Activated T-helper 2 cell treated with anti-CD3 and anti-CD28 coated beads, Interferon-gamma antibody, Interleukin-2, Interleukin-4, amounts not matched to agents 10 μg/mL and 5 μg/mL and 100 μg/mL, durations not matched to agents 14 hours and 24 hours and 36 hours (primary cell): ENCODE measurements at regions not wholly inside any gene's neighbourhood (a gene's known extent, or its start where the extent isn't known, plus 50 kb on each side); places are given as distances from the start of the nearest gene placed in this dataset.

Experiments
- DNase-seq: peaks from one replicate; pipeline ENCODE4 v3.0.0; 2021; ENCODE audit warnings: low spot score
- H3K27ac Mint-ChIP-seq: one replicate; pipeline ENCODE4 v1.8.0; 2021; ENCODE audit warnings: mixed read lengths
- H3K27me3 Mint-ChIP-seq: one replicate; pipeline ENCODE4 v1.8.0; 2021; ENCODE audit warnings: low read depth, mixed read lengths
- H3K36me3 Mint-ChIP-seq: one replicate; pipeline ENCODE4 v1.8.0; 2021; ENCODE audit warnings: low read depth, mixed read lengths
- H3K4me1 Mint-ChIP-seq: one replicate; pipeline ENCODE4 v1.8.0; 2021; ENCODE audit warnings: low read depth, mixed read lengths
- H3K4me3 Mint-ChIP-seq: one replicate; pipeline ENCODE4 v1.8.0; 2021; ENCODE audit warnings: low read depth, mild to moderate bottlenecking, moderate library complexity, mixed read lengths
- H3K9me3 Mint-ChIP-seq: one replicate; pipeline ENCODE4 v1.8.0; 2021; ENCODE audit warnings: mixed read lengths
- intact Hi-C: fragments of 100-400 bp; cut with micrococcal nuclease; formaldehyde crosslinking; loops from one replicate; pipeline ENCODE4 v1.15.1; 2023

- peaks cover 48% of the 10 kb centered on the region for H3K9me3 Mint-ChIP-seq
- no peak overlapping the region for H3K4me3 Mint-ChIP-seq
- no peak for DNase-seq
- no peaks in the 10 kb centered on the region for H3K36me3 Mint-ChIP-seq
- H3K4me1 Mint-ChIP-seq = no peaks in the 10 kb centered on the region
- no peak overlapping the region for H3K27ac Mint-ChIP-seq
- intact Hi-C loops = no loop called here
- H3K27me3 Mint-ChIP-seq = no peaks in the 10 kb centered on the region
These were observed 212.5 kb downstream of the UBE3A start for GRCh38 chr15:25226360-25226759.

DNA sequence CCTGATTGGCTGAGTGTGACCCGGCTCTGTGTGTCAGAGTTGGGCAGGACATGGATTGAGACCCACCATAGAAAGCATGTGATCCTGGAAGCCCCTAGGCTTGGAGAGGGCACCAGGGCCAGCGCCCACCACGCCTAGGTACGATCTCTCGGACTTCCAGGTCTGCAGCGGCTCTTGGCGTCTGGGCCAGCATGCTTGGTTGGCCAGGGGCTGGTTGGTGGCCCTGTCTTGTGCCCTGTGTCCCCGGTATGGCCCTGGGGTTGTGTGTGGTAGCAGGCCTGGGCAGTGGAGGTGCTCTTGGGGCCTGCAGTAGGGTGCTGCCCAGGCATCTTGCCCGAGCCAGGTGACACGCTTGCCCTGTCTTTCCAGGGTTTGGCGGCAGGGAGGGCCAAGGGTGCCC is 210.6 kb downstream of the UBE3A start:
- no peak for DNase-seq
- Mint-ChIP-seq H3K27me3 (no peaks in the 10 kb centered on the region), H3K4me1 (no peaks in the 10 kb centered on the region)

DNA sequence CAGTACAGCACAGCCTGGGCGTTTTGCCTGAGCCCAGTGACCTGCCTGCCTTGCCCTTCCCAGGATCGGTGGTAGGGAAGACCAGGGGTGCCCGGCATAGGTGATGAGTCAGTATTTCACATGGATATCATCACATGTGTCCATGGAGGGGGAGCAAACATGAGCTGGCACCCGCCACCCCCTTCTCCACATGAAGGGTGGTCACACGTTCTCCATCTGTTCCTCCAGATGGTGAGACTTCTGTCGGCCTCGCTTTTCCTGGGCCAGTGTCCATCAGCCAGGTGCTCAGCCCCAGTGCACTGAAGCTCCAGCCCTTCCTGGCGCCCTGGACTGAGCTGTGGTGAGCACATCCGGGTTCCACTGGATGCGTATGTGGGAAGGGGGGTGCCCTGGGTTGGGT is 208.4 kb downstream of the UBE3A start:
- Mint-ChIP-seq H3K36me3 (no peaks in the 10 kb centered on the region), H3K27ac (no peak overlapping the region), H3K4me1 (no peaks in the 10 kb centered on the region), H3K27me3 (no peaks in the 10 kb centered on the region), H3K4me3 (no peak overlapping the region), H3K9me3 (peaks cover 37% of the 10 kb centered on the region)
- intact Hi-C loops = no loop called here
- DNase-seq = no peak

More for the DNA sequence above, 210.6 kb downstream of the UBE3A start:
- no peaks in the 10 kb centered on the region for H3K36me3 Mint-ChIP-seq
- no peak overlapping the region for H3K27ac Mint-ChIP-seq
- H3K9me3 Mint-ChIP-seq = peaks cover 50% of the 10 kb centered on the region
- no peak overlapping the region for H3K4me3 Mint-ChIP-seq
- intact Hi-C loops = no loop called here

DNA sequence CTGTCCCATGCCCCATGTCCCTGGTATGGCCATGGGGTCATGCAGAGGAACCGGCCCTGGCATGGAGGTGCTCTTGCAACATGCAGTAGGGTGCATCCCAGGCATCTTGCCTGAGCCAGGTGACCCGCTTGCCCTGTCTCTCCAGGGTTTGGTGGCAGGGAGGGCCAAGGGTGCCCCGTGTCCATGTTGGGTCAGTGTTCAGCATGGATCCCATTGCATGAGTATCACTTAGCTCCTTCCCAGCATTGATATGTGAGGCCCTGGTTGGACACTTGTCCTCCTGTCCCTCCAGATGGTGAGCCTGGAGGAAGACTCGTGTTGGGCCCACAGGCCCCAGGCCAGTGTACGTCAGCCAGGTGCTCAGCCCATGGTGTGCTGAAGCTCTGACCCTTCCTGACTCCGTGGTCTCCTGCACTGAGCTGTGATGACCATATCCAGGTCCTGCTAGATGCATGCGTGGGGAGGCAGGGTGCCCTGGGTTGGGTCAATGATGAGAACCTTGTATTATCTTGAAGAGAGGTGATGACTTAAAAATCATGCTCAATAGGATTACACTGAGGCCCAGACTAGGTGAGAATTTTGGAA is 205.0 kb downstream of the UBE3A start:
- H3K4me1 Mint-ChIP-seq = no peaks in the 10 kb centered on the region
- H3K27ac Mint-ChIP-seq = no peak overlapping the region
- H3K36me3 Mint-ChIP-seq = no peaks in the 10 kb centered on the region
- no peak for DNase-seq
- no peak overlapping the region for H3K4me3 Mint-ChIP-seq
- peaks cover 34% of the 10 kb centered on the region for H3K9me3 Mint-ChIP-seq
- H3K27me3 Mint-ChIP-seq = no peaks in the 10 kb centered on the region
- intact Hi-C loops = no loop called here

DNA sequence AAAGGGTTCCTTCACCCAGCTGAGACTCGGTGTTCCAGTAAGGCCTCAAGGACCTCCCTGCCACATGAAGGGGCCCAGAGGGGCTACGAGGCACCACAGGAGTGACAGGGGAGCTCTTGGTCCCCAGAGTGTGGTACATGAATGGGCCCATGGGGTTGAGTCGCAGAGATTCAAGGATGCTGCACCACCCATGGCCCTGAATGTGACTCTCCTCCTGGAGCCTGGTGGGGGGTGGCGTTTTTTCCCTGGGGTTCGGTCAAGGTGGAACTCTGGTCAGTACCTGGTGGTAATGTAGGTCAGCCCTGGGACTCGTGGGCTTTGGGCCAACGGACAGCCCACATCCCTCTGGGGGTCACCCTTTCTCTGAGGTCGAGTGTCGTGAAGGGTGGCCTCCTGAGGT is 204.0 kb downstream of the UBE3A start:
- Mint-ChIP-seq H3K27me3 (no peaks in the 10 kb centered on the region), H3K36me3 (no peaks in the 10 kb centered on the region), H3K4me3 (no peak overlapping the region), H3K9me3 (peaks cover 30% of the 10 kb centered on the region), H3K4me1 (no peaks in the 10 kb centered on the region), H3K27ac (no peak overlapping the region)
- DNase-seq = no peak
- intact Hi-C loops = no loop called here

DNA sequence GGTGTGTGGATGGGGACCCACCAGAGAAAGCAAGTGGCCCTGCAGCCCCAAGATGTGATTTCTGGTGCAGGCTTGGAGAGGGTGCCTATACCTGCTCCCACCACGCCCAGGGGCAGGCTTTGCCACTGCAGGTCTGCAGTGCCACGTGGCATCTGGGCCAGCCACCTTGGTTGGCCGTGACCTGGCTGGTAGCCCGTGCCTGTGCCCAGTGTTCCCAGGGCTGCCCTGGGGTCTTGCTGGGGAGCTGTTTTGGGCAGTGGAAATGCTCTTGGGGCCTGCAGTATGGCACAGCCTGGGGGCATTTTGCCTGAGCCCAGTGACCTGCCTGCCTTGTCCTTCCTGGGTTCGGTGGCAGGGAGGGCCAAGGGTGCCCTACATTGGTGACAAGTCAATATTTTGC is 203.4 kb downstream of the UBE3A start:
- no peaks in the 10 kb centered on the region for H3K36me3 Mint-ChIP-seq
- no peak overlapping the region for H3K27ac Mint-ChIP-seq
- intact Hi-C loops = no loop called here
- no peaks in the 10 kb centered on the region for H3K4me1 Mint-ChIP-seq
- DNase-seq = no peak
- H3K9me3 Mint-ChIP-seq = peaks cover 24% of the 10 kb centered on the region
- H3K27me3 Mint-ChIP-seq = no peaks in the 10 kb centered on the region
- no peak overlapping the region for H3K4me3 Mint-ChIP-seq

GRCh38 chr15:25236143-25236860 is 202.5 kb downstream of the UBE3A start:
- Mint-ChIP-seq H3K4me3 (no peak overlapping the region), H3K4me1 (no peaks in the 10 kb centered on the region), H3K27me3 (no peaks in the 10 kb centered on the region), H3K36me3 (no peaks in the 10 kb centered on the region), H3K27ac (no peak overlapping the region), H3K9me3 (peaks cover 27% of the 10 kb centered on the region)
- intact Hi-C loops = no loop called here
- no peak for DNase-seq

DNA sequence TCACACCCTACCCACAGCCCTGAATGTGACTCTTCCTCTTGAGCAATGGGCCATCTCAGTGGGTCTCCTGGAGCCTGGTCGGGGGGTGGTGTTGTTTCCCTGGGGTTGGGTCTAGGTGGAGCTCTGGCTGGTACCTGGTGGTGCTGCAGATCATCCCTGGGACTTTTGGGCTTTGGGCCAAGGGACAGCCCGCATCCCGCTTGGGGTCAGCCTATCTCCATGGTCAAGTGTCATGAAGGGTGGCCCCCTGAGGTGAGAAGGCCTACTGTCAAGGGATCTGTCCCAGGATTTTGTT is 202.0 kb downstream of the UBE3A start:
- no peaks in the 10 kb centered on the region for H3K4me1 Mint-ChIP-seq
- H3K36me3 Mint-ChIP-seq = no peaks in the 10 kb centered on the region
- no peak for DNase-seq
- peaks cover 27% of the 10 kb centered on the region for H3K9me3 Mint-ChIP-seq
- H3K27me3 Mint-ChIP-seq = no peaks in the 10 kb centered on the region
- no peak overlapping the region for H3K27ac Mint-ChIP-seq
- intact Hi-C loops = no loop called here
- H3K4me3 Mint-ChIP-seq = no peak overlapping the region

- H3K9me3 Mint-ChIP-seq = peaks cover 26% of the 10 kb centered on the region
- H3K27ac Mint-ChIP-seq = no peak overlapping the region
- no peak overlapping the region for H3K4me3 Mint-ChIP-seq
- no peaks in the 10 kb centered on the region for H3K4me1 Mint-ChIP-seq
- intact Hi-C loops = no loop called here
- no peak for DNase-seq
- no peaks in the 10 kb centered on the region for H3K36me3 Mint-ChIP-seq
- no peaks in the 10 kb centered on the region for H3K27me3 Mint-ChIP-seq
These were observed 201.4 kb downstream of the UBE3A start for GRCh38 chr15:25237291-25237978.

GRCh38 chr15:25238126-25238525 is 200.7 kb downstream of the UBE3A start:
- Mint-ChIP-seq H3K9me3 (peaks cover 22% of the 10 kb centered on the region), H3K27ac (no peak overlapping the region)
- no peak for DNase-seq

DNA sequence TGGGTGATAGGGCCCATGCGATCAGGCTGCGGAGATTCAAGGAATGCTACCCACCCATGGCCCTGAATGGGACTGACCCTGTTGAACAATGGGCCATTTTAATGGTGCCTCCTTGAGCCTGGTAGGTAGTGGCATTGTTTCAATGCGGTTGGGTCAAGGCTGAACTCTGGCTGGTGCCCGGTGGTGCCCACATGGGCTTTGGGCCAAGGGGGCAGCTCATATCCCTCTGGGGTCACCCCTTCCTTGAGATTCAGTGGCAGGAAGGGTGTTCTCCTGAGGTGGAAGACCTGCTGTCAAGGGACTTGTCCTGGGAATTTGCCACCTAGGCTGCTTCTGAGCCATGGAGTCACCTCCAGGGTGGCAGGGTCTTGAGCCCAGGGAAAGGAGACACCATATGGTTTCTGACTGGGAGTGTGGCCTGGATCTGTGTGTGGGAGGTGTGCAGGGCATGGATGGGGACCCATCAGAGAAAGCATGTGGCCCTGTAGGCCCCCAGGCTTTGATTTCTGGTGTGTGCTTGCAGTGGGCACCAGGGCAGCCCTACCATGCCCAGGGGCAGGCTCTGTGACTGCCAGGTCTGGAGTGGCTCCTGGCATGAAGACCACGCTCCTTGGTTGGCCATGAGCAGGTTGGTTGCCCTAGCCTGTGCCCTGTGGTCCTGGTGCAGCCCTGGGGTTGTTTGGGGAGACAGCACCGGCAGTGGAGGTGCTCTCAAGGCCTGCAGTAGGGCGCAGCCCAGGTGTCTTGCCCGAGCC is 199.9 kb downstream of the UBE3A start:
- no peak overlapping the region for H3K4me3 Mint-ChIP-seq
- no peaks in the 10 kb centered on the region for H3K36me3 Mint-ChIP-seq
- peaks cover 24% of the 10 kb centered on the region for H3K9me3 Mint-ChIP-seq
- DNase-seq = no peak
- no peak overlapping the region for H3K27ac Mint-ChIP-seq
- no peaks in the 10 kb centered on the region for H3K4me1 Mint-ChIP-seq
- H3K27me3 Mint-ChIP-seq = no peaks in the 10 kb centered on the region
- intact Hi-C loops = no loop called here

More at GRCh38 chr15:25238126-25238525, 200.7 kb downstream of the UBE3A start:
- intact Hi-C loops = no loop called here
- no peaks in the 10 kb centered on the region for H3K27me3 Mint-ChIP-seq
- no peaks in the 10 kb centered on the region for H3K4me1 Mint-ChIP-seq
- H3K36me3 Mint-ChIP-seq = no peaks in the 10 kb centered on the region
- H3K4me3 Mint-ChIP-seq = no peak overlapping the region

- Mint-ChIP-seq H3K36me3 (no peaks in the 10 kb centered on the region), H3K4me1 (no peaks in the 10 kb centered on the region), H3K27ac (no peak overlapping the region), H3K9me3 (peaks cover 22% of the 10 kb centered on the region), H3K27me3 (no peaks in the 10 kb centered on the region), H3K4me3 (no peak overlapping the region)
- no peak for DNase-seq
- intact Hi-C loops = no loop called here
These were observed 199.1 kb downstream of the UBE3A start for GRCh38 chr15:25239471-25240345.
